Neural progenitor cell (in vitro differentiated cells): ENCODE measurements at regions not wholly inside any gene's neighbourhood (a gene's known extent, or its start where the extent isn't known, plus 50 kb on each side); places are given as distances from the start of the nearest gene placed in this dataset.

Source experiments
- DNase-seq: peaks from one replicate; pipeline ENCODE4 v3.0.0-alpha.2; 2016; ENCODE audit warnings: low spot score
- H2AFZ ChIP-seq: fragments of 200-600 bp; sonication (generic); replicated peaks from 2 replicates; pipeline ENCODE4 v1.6.1; 2016; ENCODE audit warnings: antibody characterized with exemption
- H3F3A ChIP-seq: fragments of 200-600 bp; sonication (generic); 2 replicates; pipeline ENCODE4 v1.6.1; 2016; ENCODE audit warnings: antibody characterized with exemption, low read depth
- H3K27ac ChIP-seq: fragments of 200-600 bp; sonication (generic); 2 replicates; pipeline ENCODE4 v1.5.1; 2016; ENCODE audit warnings: mild to moderate bottlenecking
- H3K27me3 ChIP-seq: fragments of 200-600 bp; sonication (generic); 2 replicates; pipeline ENCODE4 v1.6.1; 2016; ENCODE audit warnings: mild to moderate bottlenecking, moderate library complexity
- H3K36me3 ChIP-seq: fragments of 200-600 bp; sonication (generic); 2 replicates; pipeline ENCODE4 v1.5.1; 2016
- H3K4me1 ChIP-seq: fragments of 200-600 bp; sonication (generic); 2 replicates; pipeline ENCODE4 v1.6.1; 2016; ENCODE audit warnings: mixed run types
- H3K4me2 ChIP-seq: fragments of 200-600 bp; sonication (generic); 2 replicates; pipeline ENCODE4 v1.6.1; 2016
- H3K4me3 ChIP-seq: fragments of 200-600 bp; sonication (generic); 2 replicates; pipeline ENCODE4 v1.5.1; 2016
- H3K79me2 ChIP-seq: fragments of 200-600 bp; sonication (generic); 2 replicates; pipeline ENCODE4 v1.6.1; 2016; ENCODE audit warnings: low read depth
- H3K9ac ChIP-seq: fragments of 200-600 bp; sonication (generic); 2 replicates; pipeline ENCODE4 v1.6.1; 2016
- H3K9me3 ChIP-seq: fragments of 200-600 bp; sonication (generic); 2 replicates; pipeline ENCODE4 v1.5.1; 2016; ENCODE audit warnings: low read depth
- H4K20me1 ChIP-seq: fragments of 200-600 bp; sonication (generic); 2 replicates; pipeline ENCODE4 v1.6.1; 2016; ENCODE audit warnings: low read depth
- H3K27ac Mint-ChIP-seq: 3 replicates; pipeline ENCODE4 v1.8.0; 2021; ENCODE audit warnings: mixed read lengths
- H3K27me3 Mint-ChIP-seq: 2 replicates; pipeline ENCODE4 v1.8.0; 2022; ENCODE audit warnings: low read depth, mild to moderate bottlenecking, inconsistent platforms, moderate library complexity, mixed read lengths; ENCODE audit not compliant: insufficient read depth
- H3K36me3 Mint-ChIP-seq: 3 replicates; pipeline ENCODE4 v1.8.0; 2021; ENCODE audit warnings: mixed read lengths
- H3K4me1 Mint-ChIP-seq: 3 replicates; pipeline ENCODE4 v1.8.0; 2021; ENCODE audit warnings: mixed read lengths
- H3K4me3 Mint-ChIP-seq: 3 replicates; pipeline ENCODE4 v1.8.0; 2021; ENCODE audit warnings: mild to moderate bottlenecking, moderate library complexity, mixed read lengths
- H3K9me3 Mint-ChIP-seq: 3 replicates; pipeline ENCODE4 v1.8.0; 2020; ENCODE audit warnings: mixed read lengths
- CTCF ChIP-seq: fragments of 200-600 bp; sonication (generic); IDR thresholded peaks from 2 replicates; pipeline ENCODE4 v1.5.1; 2017; ENCODE audit warnings: antibody characterized with exemption, mild to moderate bottlenecking
- EZH2 ChIP-seq: fragments of 200-600 bp; sonication (generic); IDR thresholded peaks from 2 replicates; pipeline ENCODE4 v1.6.1; 2017; ENCODE audit warnings: antibody characterized with exemption, mild to moderate bottlenecking, moderate library complexity
- EZH2phosphoT487 ChIP-seq: fragments of 200-600 bp; sonication (generic); IDR thresholded peaks from 2 replicates; pipeline ENCODE4 v1.6.1; 2017; ENCODE audit warnings: antibody characterized with exemption

GRCh38 chr13:26477681-26478080 lies 79.8 kb upstream of the WASF3 start:
- no peak overlapping the region for H3K27ac ChIP-seq
- H3K27me3 Mint-ChIP-seq = peaks cover 4% of the 10 kb centered on the region
- no peaks in the 10 kb centered on the region for H3K36me3 ChIP-seq
- no peak overlapping the region for H3K4me2 ChIP-seq
- no peak for TF ChIP-seq EZH2phosphoT487
- TF ChIP-seq EZH2 = no peak
- TF ChIP-seq CTCF = no peak
- H3F3A ChIP-seq = peaks cover 20% of the 10 kb centered on the region
- peaks cover 15% of the 10 kb centered on the region for H3K4me1 ChIP-seq
- no peak overlapping the region for H3K4me3 ChIP-seq
- H3K27ac Mint-ChIP-seq = no peak overlapping the region
- no peaks in the 10 kb centered on the region for H3K9me3 ChIP-seq
- no peak overlapping the region for H3K9ac ChIP-seq
- no peak for DNase-seq
- H3K4me3 Mint-ChIP-seq = no peak overlapping the region
- no peaks in the 10 kb centered on the region for H3K27me3 ChIP-seq
- no peaks in the 10 kb centered on the region for H3K9me3 Mint-ChIP-seq
- H3K79me2 ChIP-seq = no peaks in the 10 kb centered on the region
- H2AFZ ChIP-seq = no peak overlapping the region
- peaks cover 26% of the 10 kb centered on the region for H3K4me1 Mint-ChIP-seq
- H4K20me1 ChIP-seq = no peaks in the 10 kb centered on the region
- no peaks in the 10 kb centered on the region for H3K36me3 Mint-ChIP-seq

- no peaks in the 10 kb centered on the region for H3K9me3 ChIP-seq
- H4K20me1 ChIP-seq = no peaks in the 10 kb centered on the region
- Mint-ChIP-seq H3K4me1 (peaks cover 18% of the 10 kb centered on the region), H3K27me3 (peaks cover 4% of the 10 kb centered on the region), H3K36me3 (no peaks in the 10 kb centered on the region), H3K9me3 (no peaks in the 10 kb centered on the region), H3K27ac (no peak overlapping the region), H3K4me3 (no peak overlapping the region)
- no peaks in the 10 kb centered on the region for H3K36me3 ChIP-seq
- H3K27me3 ChIP-seq = no peaks in the 10 kb centered on the region
- H3F3A ChIP-seq = peaks cover 15% of the 10 kb centered on the region
- no peak overlapping the region for H3K9ac ChIP-seq
- no peaks in the 10 kb centered on the region for H3K79me2 ChIP-seq
- no peak overlapping the region for H3K4me2 ChIP-seq
- H3K4me3 ChIP-seq = no peak overlapping the region
- H3K27ac ChIP-seq = no peak overlapping the region
- TF ChIP-seq EZH2phosphoT487 = no peak
- no peak for DNase-seq
- H3K4me1 ChIP-seq = peaks cover 15% of the 10 kb centered on the region
- H2AFZ ChIP-seq = no peak overlapping the region
Measured at GRCh38 chr13:26480246-26480855, 77.1 kb upstream of the WASF3 start.

GRCh38 chr13:26482451-26483197 lies 74.9 kb upstream of the WASF3 start:
- H3K4me2 ChIP-seq = no peak overlapping the region
- TF ChIP-seq EZH2 = no peak
- peak; percentile 87 for TF ChIP-seq CTCF
- Mint-ChIP-seq H3K27ac (no peak overlapping the region), H3K27me3 (peaks cover 4% of the 10 kb centered on the region), H3K4me3 (no peak overlapping the region), H3K36me3 (no peaks in the 10 kb centered on the region), H3K4me1 (peaks cover 9% of the 10 kb centered on the region), H3K9me3 (no peaks in the 10 kb centered on the region)
- H2AFZ ChIP-seq = peak overlapping the region; percentile 98
- H3K27me3 ChIP-seq = no peaks in the 10 kb centered on the region
- H3K4me1 ChIP-seq = peaks cover 4% of the 10 kb centered on the region
- peak; percentile 72 for DNase-seq
- H3K4me3 ChIP-seq = no peak overlapping the region
- no peak overlapping the region for H3K27ac ChIP-seq
- H3K9ac ChIP-seq = no peak overlapping the region
- H3K36me3 ChIP-seq = no peaks in the 10 kb centered on the region
- no peaks in the 10 kb centered on the region for H4K20me1 ChIP-seq
- H3F3A ChIP-seq = no peaks in the 10 kb centered on the region
- no peaks in the 10 kb centered on the region for H3K9me3 ChIP-seq
- H3K79me2 ChIP-seq = no peaks in the 10 kb centered on the region

GRCh38 chr13:26483546-26483945 lies 73.9 kb upstream of the WASF3 start:
- H3K36me3 Mint-ChIP-seq = no peaks in the 10 kb centered on the region
- no peaks in the 10 kb centered on the region for H3K36me3 ChIP-seq

More at GRCh38 chr13:26483546-26483945, 73.9 kb upstream of the WASF3 start:
- Histone ChIP-seq H3K9ac (no peak overlapping the region), H3K27ac (no peak overlapping the region), H2AFZ (no peak overlapping the region), H3K4me1 (peaks cover 4% of the 10 kb centered on the region), H4K20me1 (no peaks in the 10 kb centered on the region), H3K4me3 (no peak overlapping the region), H3K79me2 (no peaks in the 10 kb centered on the region), H3F3A (no peaks in the 10 kb centered on the region), H3K9me3 (no peaks in the 10 kb centered on the region), H3K4me2 (no peak overlapping the region), H3K27me3 (no peaks in the 10 kb centered on the region)
- Mint-ChIP-seq H3K27ac (no peak overlapping the region), H3K27me3 (peaks cover 4% of the 10 kb centered on the region), H3K9me3 (no peaks in the 10 kb centered on the region), H3K4me1 (peaks cover 9% of the 10 kb centered on the region), H3K4me3 (no peak overlapping the region)
- TF ChIP-seq CTCF (no peak), EZH2phosphoT487 (no peak), EZH2 (no peak)
- DNase-seq = no peak
